ENCODE measurements at regions not wholly inside any gene's neighbourhood (a gene's known extent, or its start where the extent isn't known, plus 50 kb on each side); places are given as distances from the start of the nearest gene placed in this dataset.

DNA sequence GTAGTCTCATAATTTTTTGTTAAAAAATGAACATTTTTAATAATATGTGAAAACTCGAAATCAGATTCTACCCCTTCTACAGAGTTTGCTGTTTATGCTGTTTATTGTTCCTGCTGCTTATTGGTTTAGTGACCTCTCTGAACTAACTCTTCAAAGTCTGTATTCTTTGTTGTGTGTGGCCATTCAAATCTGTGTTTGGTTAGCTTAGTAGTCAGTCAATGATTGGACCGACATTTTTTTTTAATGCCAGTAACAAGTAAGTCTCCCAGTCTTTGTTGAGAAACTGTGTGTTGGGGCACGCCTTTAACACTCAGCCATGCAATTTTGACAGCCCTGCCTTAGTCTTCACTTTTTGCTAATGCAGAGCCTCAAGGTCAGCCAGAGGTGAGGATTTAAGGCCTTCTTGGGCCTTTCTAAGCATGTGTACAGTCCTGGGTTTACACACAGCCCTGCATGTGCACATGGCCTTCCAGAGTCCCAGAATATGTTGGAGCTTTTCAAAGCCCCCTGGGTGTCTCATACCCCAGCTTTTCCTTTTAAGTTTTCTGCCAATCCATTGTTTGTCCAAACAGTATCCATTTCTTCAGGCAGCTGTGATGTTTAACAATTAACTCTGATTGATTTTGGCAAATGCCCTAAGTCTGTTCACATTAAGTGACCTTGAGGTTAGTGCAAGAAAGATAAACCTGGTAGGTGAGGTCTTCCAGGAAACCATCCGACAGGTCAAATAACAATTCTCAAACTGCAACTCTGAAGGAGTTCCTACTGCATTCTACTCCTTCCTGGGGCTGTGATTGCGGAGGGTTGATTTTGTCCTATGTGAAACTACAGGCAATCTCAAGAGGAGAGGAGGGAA is 389.3 kb downstream of the PMP22 start:
- Histone ChIP-seq H3K4me3 (ENCODE audit: low read length) (no peak overlapping the region), H3K9me3 (ENCODE audit: insufficient read depth, low read depth, low read length) (no peaks in the 10 kb centered on the region), H3K9ac (ENCODE audit: low read depth, low read length) (no peak overlapping the region), H3K4me1 (ENCODE audit: insufficient read depth, low read length) (no peaks in the 10 kb centered on the region), H3K36me3 (ENCODE audit: insufficient read depth, low read depth, low read length) (no peaks in the 10 kb centered on the region), H3K27ac (ENCODE audit: low read length) (no peak overlapping the region), H3K27me3 (ENCODE audit: insufficient read depth, low read length) (no peaks in the 10 kb centered on the region)

DNA sequence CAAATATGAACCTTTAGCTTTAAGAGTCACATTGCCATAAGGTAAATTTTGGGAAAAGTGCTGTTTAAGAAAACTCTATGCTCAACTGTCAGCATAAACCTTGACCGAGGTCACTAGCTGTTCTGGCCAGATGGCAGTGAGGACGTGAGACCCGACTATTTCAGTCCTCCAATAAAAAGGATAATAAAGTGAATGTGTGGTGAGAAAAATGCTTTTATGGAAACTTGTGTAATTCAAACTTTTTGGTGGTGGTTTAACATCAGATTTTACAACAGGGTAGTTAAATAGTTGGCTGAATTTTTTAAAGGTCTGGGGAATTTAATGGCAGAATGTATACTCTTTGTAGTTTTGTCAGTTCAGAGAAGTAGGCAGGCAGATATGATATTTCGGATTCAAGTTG is 391.1 kb downstream of the PMP22 start:
- Histone ChIP-seq H3K27ac (ENCODE audit: low read length) (no peak overlapping the region), H3K36me3 (ENCODE audit: insufficient read depth, low read depth, low read length) (no peaks in the 10 kb centered on the region), H3K9me3 (ENCODE audit: insufficient read depth, low read depth, low read length) (no peaks in the 10 kb centered on the region), H3K27me3 (ENCODE audit: insufficient read depth, low read length) (no peaks in the 10 kb centered on the region), H3K9ac (ENCODE audit: low read depth, low read length) (no peak overlapping the region), H3K4me3 (ENCODE audit: low read length) (no peak overlapping the region), H3K4me1 (ENCODE audit: insufficient read depth, low read length) (no peaks in the 10 kb centered on the region)

DNA sequence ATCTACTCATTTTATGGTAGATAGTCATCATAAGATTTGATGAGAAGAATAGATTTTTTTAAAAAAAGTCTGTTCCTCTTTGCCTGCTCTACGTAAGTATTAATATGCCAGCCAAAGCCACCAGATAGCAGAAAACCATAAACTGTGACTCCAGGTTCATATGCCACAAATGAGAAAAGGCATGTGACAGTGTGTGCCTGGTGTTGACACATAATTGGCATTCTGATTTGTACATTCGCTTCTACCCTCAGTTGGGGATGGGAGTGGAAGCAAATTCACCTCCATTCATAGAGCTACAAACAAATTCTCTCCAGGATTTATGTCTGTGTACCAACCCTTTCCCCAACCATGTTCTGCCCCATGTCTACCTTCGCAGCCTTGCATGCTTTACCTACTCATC is 391.6 kb downstream of the PMP22 start:
- H3K27me3 ChIP-seq (ENCODE audit: insufficient read depth, low read length): no peaks in the 10 kb centered on the region
- no peaks in the 10 kb centered on the region for H3K4me1 ChIP-seq (ENCODE audit: insufficient read depth, low read length)
- H3K27ac ChIP-seq (ENCODE audit: low read length): no peak overlapping the region
- H3K4me3 ChIP-seq (ENCODE audit: low read length): no peak overlapping the region
- H3K36me3 ChIP-seq (ENCODE audit: insufficient read depth, low read depth, low read length): no peaks in the 10 kb centered on the region
- H3K9me3 ChIP-seq (ENCODE audit: insufficient read depth, low read depth, low read length): no peaks in the 10 kb centered on the region
- no peak overlapping the region for H3K9ac ChIP-seq (ENCODE audit: low read depth, low read length)

DNA sequence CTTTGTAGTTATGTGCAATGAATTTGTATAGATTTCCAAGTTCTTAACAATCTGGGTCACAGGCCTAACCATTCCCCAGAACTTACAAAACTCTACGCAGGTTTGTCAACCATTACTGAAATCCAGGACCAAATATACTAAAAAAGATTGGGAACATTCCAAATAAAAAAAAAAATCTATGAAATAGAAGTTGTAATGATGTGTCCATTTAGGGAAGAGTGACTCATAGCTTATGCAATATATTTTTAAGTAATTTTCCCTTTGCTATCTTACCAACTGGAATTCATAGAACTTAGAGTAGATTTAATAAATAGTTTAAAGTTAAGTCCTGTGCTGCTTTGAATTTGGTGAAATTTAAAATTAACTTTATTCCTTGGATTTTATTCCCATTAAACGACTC is 393.2 kb downstream of the PMP22 start:
- no peaks in the 10 kb centered on the region for H3K9me3 ChIP-seq (ENCODE audit: insufficient read depth, low read depth, low read length)
- no peak overlapping the region for H3K27ac ChIP-seq (ENCODE audit: low read length)
- H3K4me1 ChIP-seq (ENCODE audit: insufficient read depth, low read length): no peaks in the 10 kb centered on the region
- H3K27me3 ChIP-seq (ENCODE audit: insufficient read depth, low read length): no peaks in the 10 kb centered on the region
- no peak overlapping the region for H3K4me3 ChIP-seq (ENCODE audit: low read length)
- no peak overlapping the region for H3K9ac ChIP-seq (ENCODE audit: low read depth, low read length)
- H3K36me3 ChIP-seq (ENCODE audit: insufficient read depth, low read depth, low read length): no peaks in the 10 kb centered on the region

DNA sequence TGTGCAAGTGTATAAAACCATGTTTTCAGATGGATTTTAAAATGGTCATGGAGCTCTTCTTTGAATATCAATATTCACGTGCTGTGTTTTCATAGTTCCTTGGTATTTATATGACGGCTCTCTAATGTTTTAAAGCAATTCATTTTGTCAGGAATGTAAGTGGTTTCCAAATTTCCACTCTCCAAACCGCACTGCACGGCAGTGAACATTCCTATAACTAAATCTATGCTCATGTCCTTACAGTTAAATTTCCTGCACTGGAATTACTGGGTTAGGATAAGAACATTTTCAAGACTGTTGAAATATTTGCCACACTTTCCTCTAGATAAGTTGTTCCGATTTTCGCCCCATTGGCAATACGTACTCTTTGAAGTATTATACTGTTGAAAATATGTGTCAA is 398.9 kb downstream of the PMP22 start:
- H3K36me3 ChIP-seq (ENCODE audit: insufficient read depth, low read depth, low read length): no peaks in the 10 kb centered on the region
- no peak overlapping the region for H3K4me3 ChIP-seq (ENCODE audit: low read length)
- no peaks in the 10 kb centered on the region for H3K4me1 ChIP-seq (ENCODE audit: insufficient read depth, low read length)
- no peak overlapping the region for H3K27ac ChIP-seq (ENCODE audit: low read length)
- H3K9ac ChIP-seq (ENCODE audit: low read depth, low read length): no peak overlapping the region
- no peaks in the 10 kb centered on the region; the same call in 1 of the 2 replicates for H3K9me3 ChIP-seq (ENCODE audit: insufficient read depth, low read depth, low read length)
- no peaks in the 10 kb centered on the region for H3K27me3 ChIP-seq (ENCODE audit: insufficient read depth, low read length)

DNA sequence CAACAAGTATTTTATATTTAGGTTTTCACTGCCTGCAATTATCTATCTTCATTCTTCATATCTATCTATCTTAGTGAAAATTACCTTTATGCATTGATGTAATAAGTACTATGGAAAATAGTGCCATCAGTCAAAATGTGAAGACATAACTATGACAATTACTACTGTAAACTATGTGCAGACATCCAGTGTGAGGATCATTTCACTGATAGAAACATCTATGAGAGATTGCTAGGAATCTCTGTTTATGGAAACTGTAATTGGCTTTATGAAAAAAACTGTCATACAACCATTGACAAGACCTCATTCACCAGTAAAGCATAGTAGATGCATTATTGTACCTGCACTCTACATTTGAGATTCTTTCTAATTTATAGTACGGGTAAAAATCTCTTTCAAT is 401.0 kb downstream of the PMP22 start:
- no peaks in the 10 kb centered on the region for H3K36me3 ChIP-seq (ENCODE audit: insufficient read depth, low read depth, low read length)
- no peaks in the 10 kb centered on the region; the same call in 1 of the 2 replicates for H3K9me3 ChIP-seq (ENCODE audit: insufficient read depth, low read depth, low read length)
- H3K9ac ChIP-seq (ENCODE audit: low read depth, low read length): no peak overlapping the region
- no peaks in the 10 kb centered on the region for H3K4me1 ChIP-seq (ENCODE audit: insufficient read depth, low read length)
- no peaks in the 10 kb centered on the region for H3K27me3 ChIP-seq (ENCODE audit: insufficient read depth, low read length)
- no peak overlapping the region for H3K4me3 ChIP-seq (ENCODE audit: low read length)
- H3K27ac ChIP-seq (ENCODE audit: low read length): no peak overlapping the region

DNA sequence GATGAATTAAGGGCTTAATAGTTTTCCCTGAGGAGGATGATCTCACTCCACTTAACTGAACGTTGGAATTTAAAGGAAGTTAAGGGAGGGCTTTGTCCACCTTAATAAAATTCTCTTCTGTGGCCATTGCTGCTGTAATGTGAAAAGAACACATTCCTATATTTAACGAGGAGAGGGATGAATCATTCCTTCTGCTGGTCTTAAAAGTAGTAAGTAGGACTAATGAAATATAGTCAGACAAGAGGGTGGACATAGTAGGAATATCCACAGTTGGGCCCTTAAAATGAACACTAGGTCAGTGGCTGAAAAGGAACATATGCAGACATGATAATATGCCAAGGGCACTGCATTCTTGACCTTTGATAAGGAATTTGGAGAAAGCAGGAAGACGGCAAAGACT is 405.6 kb downstream of the PMP22 start:
- Histone ChIP-seq H3K4me3 (ENCODE audit: low read length) (no peak overlapping the region), H3K4me1 (ENCODE audit: insufficient read depth, low read length) (peaks cover 4% of the 10 kb centered on the region; the same call in 1 of the 2 replicates), H3K27me3 (ENCODE audit: insufficient read depth, low read length) (no peaks in the 10 kb centered on the region), H3K9me3 (ENCODE audit: insufficient read depth, low read depth, low read length) (no peaks in the 10 kb centered on the region), H3K27ac (ENCODE audit: low read length) (no peak overlapping the region), H3K9ac (ENCODE audit: low read depth, low read length) (no peak overlapping the region), H3K36me3 (ENCODE audit: insufficient read depth, low read depth, low read length) (no peaks in the 10 kb centered on the region)

DNA sequence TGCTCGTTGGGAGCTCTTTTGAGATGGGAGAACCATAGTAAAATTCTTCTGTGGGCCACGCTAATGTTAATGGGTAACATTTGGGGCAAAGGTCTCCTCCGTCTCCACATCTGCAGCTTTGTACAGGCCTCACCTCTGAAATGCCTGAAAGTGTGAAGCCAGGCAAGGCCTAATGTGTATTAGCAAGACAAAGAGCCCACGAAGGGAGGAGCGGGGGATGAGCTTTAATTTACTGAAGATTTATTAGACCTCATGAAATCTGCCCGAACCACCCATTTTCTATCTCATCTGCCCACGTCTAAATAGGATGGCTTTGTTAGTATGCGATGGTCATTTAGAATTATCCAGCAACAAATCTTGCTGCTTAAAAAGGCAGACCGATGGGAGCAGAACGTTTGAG is 408.9 kb downstream of the PMP22 start:
- Histone ChIP-seq H3K4me1 (ENCODE audit: insufficient read depth, low read length) (peaks cover 4% of the 10 kb centered on the region; the same call in 1 of the 2 replicates), H3K27ac (ENCODE audit: low read length) (no peak overlapping the region), H3K36me3 (ENCODE audit: insufficient read depth, low read depth, low read length) (no peaks in the 10 kb centered on the region), H3K27me3 (ENCODE audit: insufficient read depth, low read length) (no peaks in the 10 kb centered on the region), H3K9ac (ENCODE audit: low read depth, low read length) (no peak overlapping the region), H3K4me3 (ENCODE audit: low read length) (no peak overlapping the region), H3K9me3 (ENCODE audit: insufficient read depth, low read depth, low read length) (no peaks in the 10 kb centered on the region)

DNA sequence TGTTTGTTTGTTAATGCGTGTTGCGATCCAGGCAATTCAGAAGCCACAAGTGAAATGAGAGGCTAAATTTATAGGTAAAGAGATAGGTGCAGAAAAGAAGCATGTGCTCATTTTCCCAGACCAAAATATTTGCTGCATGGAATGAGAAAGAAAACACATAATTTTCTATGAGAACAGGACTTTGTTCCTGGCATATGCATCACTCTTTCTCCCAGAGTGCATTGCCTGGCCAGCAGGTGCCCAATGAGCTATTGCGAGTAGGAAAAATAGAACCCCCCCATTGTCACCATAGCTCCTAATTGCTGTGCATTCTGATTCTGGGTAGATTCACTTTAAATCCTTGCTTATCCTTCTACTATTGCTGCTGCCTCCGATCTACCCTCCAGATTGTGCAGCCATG is 410.4 kb downstream of the PMP22 start:
- Histone ChIP-seq H3K27ac (ENCODE audit: low read length) (no peak overlapping the region), H3K9ac (ENCODE audit: low read depth, low read length) (no peak overlapping the region), H3K4me1 (ENCODE audit: insufficient read depth, low read length) (peaks cover 4% of the 10 kb centered on the region; the same call in 1 of the 2 replicates), H3K36me3 (ENCODE audit: insufficient read depth, low read depth, low read length) (no peaks in the 10 kb centered on the region), H3K27me3 (ENCODE audit: insufficient read depth, low read length) (no peaks in the 10 kb centered on the region), H3K9me3 (ENCODE audit: insufficient read depth, low read depth, low read length) (no peaks in the 10 kb centered on the region), H3K4me3 (ENCODE audit: low read length) (no peak overlapping the region)

DNA sequence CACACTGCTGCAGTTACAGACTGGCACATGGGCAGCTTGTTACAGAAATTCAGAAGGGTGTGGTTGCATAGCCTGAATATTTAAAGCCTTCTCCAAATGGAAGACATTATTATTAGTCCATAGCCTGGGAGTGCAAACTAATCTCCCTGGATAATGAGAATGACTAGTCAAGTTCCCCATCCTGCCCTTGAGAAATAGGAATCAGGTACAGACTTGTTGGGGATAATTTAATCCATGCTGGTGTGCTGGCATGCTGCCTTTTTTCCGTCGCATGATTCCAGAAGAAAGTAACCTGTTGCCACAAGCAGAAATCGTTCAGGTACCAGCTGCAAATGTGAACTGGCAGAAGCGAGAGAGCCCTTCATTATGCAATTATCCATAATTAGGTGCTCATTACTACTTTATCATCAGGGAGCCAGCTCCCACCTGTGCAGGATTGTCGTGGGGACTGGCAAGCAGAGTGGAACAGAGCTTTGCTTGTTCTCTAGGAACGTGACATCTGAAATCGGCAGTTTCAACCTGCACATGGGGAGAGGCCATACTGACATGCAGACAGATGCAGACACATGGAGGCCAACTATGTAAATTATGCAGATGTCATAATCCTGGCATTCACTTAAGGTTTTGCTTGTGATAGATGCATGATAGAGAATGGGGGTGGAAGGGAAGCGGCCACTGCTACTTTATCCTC is 419.4 kb downstream of the PMP22 start:
- Histone ChIP-seq H3K9me3 (ENCODE audit: insufficient read depth, low read depth, low read length) (no peaks in the 10 kb centered on the region), H3K4me1 (ENCODE audit: insufficient read depth, low read length) (no peaks in the 10 kb centered on the region), H3K4me3 (ENCODE audit: low read length) (no peak overlapping the region), H3K36me3 (ENCODE audit: insufficient read depth, low read depth, low read length) (no peaks in the 10 kb centered on the region), H3K9ac (ENCODE audit: low read depth, low read length) (no peak overlapping the region), H3K27ac (ENCODE audit: low read length) (no peak overlapping the region), H3K27me3 (ENCODE audit: insufficient read depth, low read length) (no peaks in the 10 kb centered on the region)

DNA sequence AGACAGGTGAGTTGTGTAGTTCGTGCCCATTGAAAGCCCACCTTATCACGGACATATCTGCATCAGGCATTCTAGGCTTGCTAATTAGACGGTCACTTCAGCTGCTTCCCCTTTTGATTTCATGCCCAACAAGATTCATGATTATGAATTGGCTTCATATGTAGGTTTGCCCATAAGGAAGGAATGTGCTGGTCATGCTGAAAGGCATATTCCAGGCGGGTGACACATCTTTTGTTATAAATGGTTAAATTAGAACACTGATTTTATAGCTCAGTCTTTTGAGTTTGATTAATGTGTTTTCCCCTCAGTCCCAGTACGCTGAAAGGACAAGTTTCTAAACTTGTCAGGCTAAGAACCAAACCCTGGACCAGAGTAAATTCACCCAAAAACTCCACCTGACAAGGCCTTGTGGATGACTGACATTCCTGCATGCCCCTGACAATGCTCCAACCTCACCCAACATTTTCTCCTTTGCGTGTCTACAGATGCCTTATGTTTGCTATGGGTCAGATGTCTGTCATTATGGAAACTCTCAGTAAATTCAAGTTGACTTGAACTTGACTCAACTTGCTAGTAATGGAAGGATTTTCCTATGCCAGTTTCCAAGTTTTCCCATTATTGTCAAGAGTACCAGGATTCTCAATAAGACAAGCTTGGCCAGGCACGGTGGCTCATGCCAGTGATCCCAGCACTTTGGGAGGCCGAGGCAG is 421.9 kb downstream of the PMP22 start:
- Histone ChIP-seq H3K36me3 (ENCODE audit: insufficient read depth, low read depth, low read length) (no peaks in the 10 kb centered on the region), H3K4me3 (ENCODE audit: low read length) (no peak overlapping the region), H3K9me3 (ENCODE audit: insufficient read depth, low read depth, low read length) (no peaks in the 10 kb centered on the region), H3K27ac (ENCODE audit: low read length) (no peak overlapping the region), H3K9ac (ENCODE audit: low read depth, low read length) (no peak overlapping the region), H3K4me1 (ENCODE audit: insufficient read depth, low read length) (no peaks in the 10 kb centered on the region), H3K27me3 (ENCODE audit: insufficient read depth, low read length) (no peaks in the 10 kb centered on the region)
